HG02623 (cell line): ENCODE measurements at regions not wholly inside any gene's neighbourhood (a gene's known extent, or its start where the extent isn't known, plus 50 kb on each side); places are given as distances from the start of the nearest gene placed in this dataset.

ENCODE experiments used
- ATAC-seq: cut with Tn5 transposase; IDR thresholded peaks from one replicate; pipeline ENCODE4 v1.9.1; 2021; ENCODE audit warnings: moderate library complexity; ENCODE audit not compliant: unreplicated experiment

- ATAC-seq, result no peak
Measured at GRCh38 chr13:73902847-73903246, 231.4 kb downstream of the KLF12 start.

- ATAC-seq, result no peak
Measured at GRCh38 chr13:73902296-73902695, 231.9 kb downstream of the KLF12 start.

- no peak for ATAC-seq
Measured at GRCh38 chr13:73901324-73902068, 232.7 kb downstream of the KLF12 start.

- ATAC-seq, result no peak
Measured at GRCh38 chr13:73900591-73900990, 233.6 kb downstream of the KLF12 start.

GRCh38 chr13:73898899-73899298 is 235.3 kb downstream of the KLF12 start:
- no peak for ATAC-seq

- no peak for ATAC-seq
Measured at GRCh38 chr13:73898276-73898675, 235.9 kb downstream of the KLF12 start.

- no peak for ATAC-seq
Measured at GRCh38 chr13:73894995-73895571, 239.1 kb downstream of the KLF12 start.

- ATAC-seq, result no peak
Measured at GRCh38 chr13:73893833-73894232, 240.4 kb downstream of the KLF12 start.

GRCh38 chr13:73891805-73892204 is 242.4 kb downstream of the KLF12 start:
- ATAC-seq, result no peak

- no peak for ATAC-seq
Measured at GRCh38 chr13:73883162-73883561, 251.0 kb downstream of the KLF12 start.

GRCh38 chr13:73880365-73880764 is 253.8 kb downstream of the KLF12 start:
- no peak for ATAC-seq

GRCh38 chr13:73879346-73880015 is 254.7 kb downstream of the KLF12 start:
- no peak for ATAC-seq

GRCh38 chr13:73877399-73877798 is 256.8 kb downstream of the KLF12 start:
- ATAC-seq, result no peak

- no peak for ATAC-seq
Measured at GRCh38 chr13:73876323-73876722, 257.9 kb downstream of the KLF12 start.

- no peak for ATAC-seq
Measured at GRCh38 chr13:73873940-73874830, 260.0 kb downstream of the KLF12 start.

GRCh38 chr13:73872397-73872796 is 261.8 kb downstream of the KLF12 start:
- no peak for ATAC-seq

- no peak for ATAC-seq
Measured at GRCh38 chr13:73870970-73871935, 263.0 kb downstream of the KLF12 start.

- ATAC-seq, result no peak
Measured at GRCh38 chr13:73870036-73870741, 264.0 kb downstream of the KLF12 start.

GRCh38 chr13:73865027-73865426 is 269.2 kb downstream of the KLF12 start:
- ATAC-seq, result no peak
